Pancreas (tissue), 10 donors: ENCODE measurements at regions not wholly inside any gene's neighbourhood (a gene's known extent, or its start where the extent isn't known, plus 50 kb on each side); places are given as distances from the start of the nearest gene placed in this dataset.

Experiments
- ATAC-seq, 4 donors: fragments of 200-7000 bp; cut with Tn5 transposase; one replicate each; pipeline versions ENCODE4 v1.8.0 to v1.9.1; 2020; ENCODE audit warnings: mild to moderate bottlenecking in 4 of 4, moderate library complexity in 4 of 4
- DNase-seq, 6 donors: peaks; one replicate each; pipeline ENCODE4 v3.0.0-alpha.2; 2020
- FAIRE-seq: peaks from 2 replicates; lab custom pipeline; 2012; peaks lifted over from hg19 to GRCh38; lab: Jason Lieb, UNC
- H3K27ac ChIP-seq, 4 donors: fragments of 200-600 bp; sonication (generic); 1 replicate in 3 of 4; 2 replicates in 1 of 4; pipeline versions ENCODE4 v1.5.0 to v1.8.0; 2020
- H3K27me3 ChIP-seq, 4 donors: fragments of 200-600 bp; one replicate each; pipeline ENCODE4 v1.8.0; 2021
- H3K36me3 ChIP-seq, 3 donors: fragments of 200-600 bp; sonication (generic) in 1 of 3; one replicate each; pipeline versions ENCODE4 v1.5.0 to v1.8.0; 2020 to 2021
- H3K4me1 ChIP-seq, 3 donors: fragments of 200-600 bp; one replicate each; pipeline ENCODE4 v1.8.0; 2021
- H3K4me3 ChIP-seq, 4 donors: fragments of 200-600 bp; sonication (generic) in 2 of 4; one replicate each; pipeline versions ENCODE4 v1.5.0 to v1.8.0; 2020 to 2021
- H3K9me3 ChIP-seq, 4 donors: fragments of 200-600 bp; one replicate each; pipeline ENCODE4 v1.8.0; 2021
- WGBS, 2 donors: extraction: QIAGEN DNeasy Blood & Tissue Kit; methylation state at CpG; one replicate each; pipeline ENCODE4 v1.1.7; 2013; 5-methylcytosine and 5-hydroxymethylcytosine counted together
- intact Hi-C, 3 donors: fragments of 100-400 bp; cut with DNase I; formaldehyde crosslinking; loops; one replicate each; pipeline versions ENCODE4 v1.11.1 to v1.14.2; 2022
- TF ChIP-seq, protein P1 (sequence below), 4 donors: fragments of 200-600 bp; sonication (generic) in 3 of 4; IDR thresholded peaks; one replicate each; pipeline versions ENCODE4 v1.5.0 to v1.8.0; 2021; ENCODE audit warnings: antibody characterized with exemption in 4 of 4
- donor health status: healthy with polysubstance abuse.
- donor health status: DM: no; HTN: no; CAD: no; lungs with moderate emphysema.
- donor health status: DM: no; HTN: no; CAD: no.
- donor health status: control.
- donor health status: control.
- donor health status: Bipolar disorder and iron deficiency.
- donor health status: DM: yes; HTN: yes; CAD: no.
- donor health status: DM: no; HTN: no; CAD: no.
- donor health status: DM: no; HTN: no; CAD: no.
- donor health status: DM: yes; HTN: yes; CAD: no.

DNA sequence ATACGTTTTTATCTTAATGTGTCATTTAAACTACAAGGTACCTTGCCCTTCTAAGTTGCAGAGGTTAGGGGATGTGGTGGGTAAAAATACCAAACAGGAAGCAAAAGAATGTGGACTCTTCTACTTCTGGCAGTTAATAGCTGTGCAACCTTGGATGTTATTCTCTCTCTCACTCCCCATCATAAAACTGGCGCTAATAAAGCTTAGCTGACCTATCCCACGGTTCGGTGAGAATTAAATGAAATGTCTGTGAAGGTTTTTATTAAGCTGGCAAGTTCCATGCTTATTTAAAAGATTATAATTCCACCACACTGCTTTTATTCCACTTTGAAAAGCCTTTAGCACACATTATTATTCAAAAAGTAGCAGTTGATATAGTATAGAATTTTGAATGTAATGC, 127.8 kb upstream of the SLC22A23 start:
- intact Hi-C loops = no loop called here
- no peaks in the 10 kb centered on the region for H3K4me1 ChIP-seq
- no peaks in the 10 kb centered on the region for H3K27me3 ChIP-seq
- ATAC-seq = no peak
- H3K9me3 ChIP-seq = peaks cover 0 to 3% (median 0%) of the 10 kb centered on the region in 4 donors
- TF ChIP-seq, protein P1, sequence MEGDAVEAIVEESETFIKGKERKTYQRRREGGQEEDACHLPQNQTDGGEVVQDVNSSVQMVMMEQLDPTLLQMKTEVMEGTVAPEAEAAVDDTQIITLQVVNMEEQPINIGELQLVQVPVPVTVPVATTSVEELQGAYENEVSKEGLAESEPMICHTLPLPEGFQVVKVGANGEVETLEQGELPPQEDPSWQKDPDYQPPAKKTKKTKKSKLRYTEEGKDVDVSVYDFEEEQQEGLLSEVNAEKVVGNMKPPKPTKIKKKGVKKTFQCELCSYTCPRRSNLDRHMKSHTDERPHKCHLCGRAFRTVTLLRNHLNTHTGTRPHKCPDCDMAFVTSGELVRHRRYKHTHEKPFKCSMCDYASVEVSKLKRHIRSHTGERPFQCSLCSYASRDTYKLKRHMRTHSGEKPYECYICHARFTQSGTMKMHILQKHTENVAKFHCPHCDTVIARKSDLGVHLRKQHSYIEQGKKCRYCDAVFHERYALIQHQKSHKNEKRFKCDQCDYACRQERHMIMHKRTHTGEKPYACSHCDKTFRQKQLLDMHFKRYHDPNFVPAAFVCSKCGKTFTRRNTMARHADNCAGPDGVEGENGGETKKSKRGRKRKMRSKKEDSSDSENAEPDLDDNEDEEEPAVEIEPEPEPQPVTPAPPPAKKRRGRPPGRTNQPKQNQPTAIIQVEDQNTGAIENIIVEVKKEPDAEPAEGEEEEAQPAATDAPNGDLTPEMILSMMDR (IDR thresholded peaks at IDR 0.05) = no peak
- no peak overlapping the region for H3K27ac ChIP-seq
- FAIRE-seq = no peak
- no peak overlapping the region for H3K4me3 ChIP-seq
- 55 to 56% methylated on average over 4 of the region's 4 CpGs for WGBS, 2 donors
- no peaks in the 10 kb centered on the region for H3K36me3 ChIP-seq
- no peak for DNase-seq

DNA sequence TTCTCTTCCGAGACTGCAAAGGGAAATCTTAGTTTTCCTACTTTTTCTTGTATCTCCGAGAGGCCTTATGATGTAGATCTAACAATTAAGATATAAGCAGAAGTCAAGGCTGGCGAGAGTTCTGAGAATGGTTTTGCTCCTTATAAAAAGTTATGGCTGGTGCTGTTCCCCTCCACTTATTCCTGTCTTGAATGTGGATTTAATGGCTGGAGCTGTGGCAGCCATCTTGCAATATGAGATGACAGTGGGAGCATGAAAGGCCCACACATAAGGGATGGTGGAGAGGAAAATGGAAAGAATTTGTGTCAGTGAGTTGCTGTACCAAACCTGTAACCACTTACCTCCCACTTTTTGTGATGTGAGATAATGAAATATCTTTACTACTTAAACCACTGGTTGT, 124.6 kb upstream of the SLC22A23 start:
- H3K27ac ChIP-seq = no peak overlapping the region
- FAIRE-seq = no peak
- ATAC-seq = no peak

DNA sequence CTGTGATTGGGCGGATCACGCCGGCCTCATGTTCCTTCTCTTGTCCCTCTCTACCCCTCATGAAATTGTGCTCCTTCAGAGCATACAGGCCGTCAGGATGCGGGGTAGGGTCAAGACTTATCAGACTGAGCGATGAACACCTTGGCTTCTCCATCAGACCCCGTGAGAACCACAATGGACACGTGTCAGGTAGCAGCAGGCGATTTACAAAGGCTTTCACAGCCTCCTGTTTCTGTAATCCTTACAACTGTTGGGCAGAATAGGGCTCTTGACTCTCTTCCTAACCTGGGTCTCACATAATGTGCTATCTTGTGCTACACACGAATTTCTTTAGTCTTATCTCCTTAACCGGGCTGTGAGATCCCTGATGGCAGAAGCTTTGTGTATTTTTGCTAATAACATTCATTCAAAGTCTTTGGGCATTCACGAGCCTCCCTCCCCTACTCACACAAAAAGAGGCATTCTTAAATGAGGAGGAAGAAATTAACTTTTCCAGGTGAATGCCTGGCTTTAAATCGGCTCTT, 122.9 kb upstream of the SLC22A23 start:
- H3K27ac ChIP-seq = no peak overlapping the region
- H3K36me3 ChIP-seq = no peaks in the 10 kb centered on the region
- ATAC-seq (no peak), DNase-seq (no peak), FAIRE-seq (no peak)
- intact Hi-C loops = no loop called here
- H3K27me3 ChIP-seq = peaks cover 0 to 3% (median 0%) of the 10 kb centered on the region in 4 donors
- TF ChIP-seq, protein P1 (IDR thresholded peaks at IDR 0.05) = no peak
- 67 to 68% methylated on average over 13 of the region's 13 CpGs for WGBS, 2 donors
- H3K4me3 ChIP-seq = no peak overlapping the region
- no peaks in the 10 kb centered on the region for H3K4me1 ChIP-seq
- no peaks in the 10 kb centered on the region for H3K9me3 ChIP-seq

More for the DNA sequence above, 124.6 kb upstream of the SLC22A23 start:
- no peaks in the 10 kb centered on the region for H3K36me3 ChIP-seq
- DNase-seq = no peak
- no peaks in the 10 kb centered on the region for H3K9me3 ChIP-seq
- intact Hi-C loops = no loop called here
- H3K27me3 ChIP-seq = peaks cover 0 to 3% (median 0%) of the 10 kb centered on the region in 4 donors
- no peaks in the 10 kb centered on the region for H3K4me1 ChIP-seq
- no peak overlapping the region for H3K4me3 ChIP-seq
- 89 to 93% methylated on average over 3 of the region's 3 CpGs for WGBS, 2 donors
- TF ChIP-seq, protein P1 (IDR thresholded peaks at IDR 0.05) = no peak

DNA sequence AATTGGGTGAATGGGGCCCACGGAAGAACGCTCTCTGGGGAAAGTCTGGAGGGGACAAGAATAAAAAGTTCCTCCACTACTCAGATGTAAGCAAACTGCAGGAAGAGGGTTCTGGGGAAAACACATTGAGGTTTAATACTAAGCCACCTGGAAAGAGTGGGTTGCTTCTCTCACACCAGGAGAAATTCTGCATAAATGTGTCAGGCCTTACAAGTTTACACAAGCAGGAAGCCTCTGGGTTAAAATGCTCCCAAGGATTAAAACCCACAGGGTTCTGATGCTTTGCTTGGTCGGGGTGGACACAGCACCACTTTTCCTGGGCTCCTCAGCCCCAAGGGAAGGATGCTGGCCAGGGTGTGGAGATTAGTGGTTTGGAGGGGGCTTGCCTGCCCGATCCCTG, 122.1 kb upstream of the SLC22A23 start:
- H3K4me3 ChIP-seq = no peak overlapping the region
- no peak for FAIRE-seq
- H3K4me1 ChIP-seq = no peaks in the 10 kb centered on the region
- no peak for DNase-seq
- no peak for ATAC-seq
- 88 to 96% methylated on average over 4 of the region's 4 CpGs for WGBS, 2 donors
- no peak overlapping the region for H3K27ac ChIP-seq
- peaks cover 0 to 3% (median 0%) of the 10 kb centered on the region in 4 donors for H3K27me3 ChIP-seq
- TF ChIP-seq, protein P1 (IDR thresholded peaks at IDR 0.05) = no peak
- no peaks in the 10 kb centered on the region for H3K9me3 ChIP-seq
- intact Hi-C loops = no loop called here
- no peaks in the 10 kb centered on the region for H3K36me3 ChIP-seq

DNA sequence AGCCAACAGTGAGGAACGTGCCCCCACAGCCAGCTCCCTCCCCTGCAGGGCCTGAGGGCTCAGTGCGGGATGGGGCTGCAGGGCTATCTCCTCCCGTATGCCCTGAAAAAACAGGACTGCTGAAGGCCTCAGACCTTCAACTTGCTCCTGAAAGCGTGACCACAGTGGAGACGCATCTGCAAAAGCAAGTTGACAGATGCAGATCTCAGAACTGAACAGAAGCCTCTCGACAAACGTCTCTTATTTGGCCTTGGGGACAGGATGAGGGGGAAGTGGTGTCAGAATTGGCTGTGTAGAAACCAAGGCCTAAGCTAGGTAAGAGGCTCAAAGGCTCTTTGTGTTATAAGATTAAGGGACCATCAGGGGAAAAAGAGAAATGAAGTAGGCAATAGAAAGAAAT, 120.7 kb upstream of the SLC22A23 start:
- 78% methylated on average over 7 of the region's 7 CpGs for WGBS, 2 donors
- Histone ChIP-seq H3K36me3 (no peaks in the 10 kb centered on the region), H3K27me3 (peaks cover 0 to 3% (median 0%) of the 10 kb centered on the region in 4 donors), H3K4me3 (no peak overlapping the region), H3K9me3 (no peaks in the 10 kb centered on the region), H3K4me1 (no peaks in the 10 kb centered on the region), H3K27ac (no peak overlapping the region)
- DNase-seq = no peak
- intact Hi-C loops = no loop called here
- TF ChIP-seq, protein P1 (IDR thresholded peaks at IDR 0.05) = no peak
- no peak for ATAC-seq
- no peak for FAIRE-seq
